ENCODE measurements at regions not wholly inside any gene's neighbourhood (a gene's known extent, or its start where the extent isn't known, plus 50 kb on each side); places are given as distances from the start of the nearest gene placed in this dataset.

GRCh38 chr22:44592824-44593148, 94.8 kb upstream of the RTL6 start:
- TF ChIP-seq CTCF (IDR thresholded peaks at IDR 0.05; ENCODE audit: low read depth, low read length), result no peak
- DNase-seq (ENCODE audit: low read depth in 2 of 2), result no peak
- H3K4me3 ChIP-seq (replicated peaks in 1 of 2; ENCODE audit: low read depth in 2 of 2, low read length in 2 of 2), result no peak overlapping the region

- DNase-seq (ENCODE audit: low read depth in 2 of 2), result no peak
- no peak for TF ChIP-seq CTCF (IDR thresholded peaks at IDR 0.05; ENCODE audit: low read depth, low read length)
- no peak overlapping the region for H3K4me3 ChIP-seq (replicated peaks in 1 of 2; ENCODE audit: low read depth in 2 of 2, low read length in 2 of 2)
These were observed 94.2 kb upstream of the RTL6 start for GRCh38 chr22:44592126-44592823.

GRCh38 chr22:44591146-44591790, 93.2 kb upstream of the RTL6 start:
- no peak for DNase-seq (ENCODE audit: low read depth in 2 of 2)
- TF ChIP-seq CTCF (IDR thresholded peaks at IDR 0.05; ENCODE audit: low read depth, low read length), result no peak
- no peak overlapping the region for H3K4me3 ChIP-seq (replicated peaks in 1 of 2; ENCODE audit: low read depth in 2 of 2, low read length in 2 of 2)

GRCh38 chr22:44590291-44590690, 92.3 kb upstream of the RTL6 start:
- TF ChIP-seq CTCF (IDR thresholded peaks at IDR 0.05; ENCODE audit: low read depth, low read length), result no peak
- H3K4me3 ChIP-seq (replicated peaks in 1 of 2; ENCODE audit: low read depth in 2 of 2, low read length in 2 of 2), result no peak overlapping the region
- DNase-seq (ENCODE audit: low read depth in 2 of 2), result no peak

DNA sequence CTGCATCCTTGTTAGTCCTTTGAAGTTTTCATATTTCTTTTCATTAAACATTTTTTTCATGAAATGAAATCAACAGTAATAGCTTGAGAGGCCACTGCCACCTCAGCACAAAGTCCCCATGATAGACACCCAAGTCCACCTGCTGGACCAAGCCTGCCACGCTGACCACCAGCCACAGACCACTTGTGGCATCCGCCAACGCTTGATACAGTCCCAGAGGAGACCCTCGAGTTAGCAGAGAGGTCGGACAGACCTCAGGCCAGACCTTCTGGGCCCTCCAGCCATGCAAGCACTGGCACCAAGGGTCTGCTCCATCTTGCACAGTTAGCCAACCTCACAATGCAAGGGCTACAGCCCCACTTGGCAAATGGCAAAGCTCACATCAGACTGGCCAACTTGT, 91.8 kb upstream of the RTL6 start:
- no peak for DNase-seq (ENCODE audit: low read depth in 2 of 2)
- TF ChIP-seq CTCF (IDR thresholded peaks at IDR 0.05; ENCODE audit: low read depth, low read length), result no peak
- no peak overlapping the region for H3K4me3 ChIP-seq (replicated peaks in 1 of 2; ENCODE audit: low read depth in 2 of 2, low read length in 2 of 2)

DNA sequence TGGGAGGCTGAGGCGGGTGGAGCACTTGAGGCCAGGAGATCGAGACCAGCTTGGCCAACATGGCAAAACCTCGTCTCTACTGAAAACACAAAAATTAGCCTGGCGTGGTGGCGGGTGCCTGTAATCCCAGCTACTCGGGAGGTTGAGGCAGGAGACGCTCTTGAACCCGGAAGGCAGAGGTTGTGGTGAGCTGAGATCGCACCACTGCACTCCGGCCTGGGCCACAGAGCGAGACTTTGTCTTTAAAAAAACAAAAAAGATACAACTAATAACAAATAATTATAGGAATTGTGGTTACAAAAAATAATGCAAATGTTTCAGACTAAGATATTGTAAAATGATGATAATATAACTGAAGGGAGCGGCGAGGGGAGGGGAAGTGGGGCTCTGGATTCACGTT, 90.3 kb upstream of the RTL6 start:
- no peak for TF ChIP-seq CTCF (IDR thresholded peaks at IDR 0.05; ENCODE audit: low read depth, low read length)
- H3K4me3 ChIP-seq (replicated peaks in 1 of 2; ENCODE audit: low read depth in 2 of 2, low read length in 2 of 2), result no peak overlapping the region
- DNase-seq (ENCODE audit: low read depth in 2 of 2), result no peak
